Calu3 (cell line): ENCODE measurements at regions not wholly inside any gene's neighbourhood (a gene's known extent, or its start where the extent isn't known, plus 50 kb on each side); places are given as distances from the start of the nearest gene placed in this dataset.

Experiments used
- BruUV-seq: library from RNA; stranded (reverse); fragments of 400-500 nt; replicated peaks from 2 replicates; lab custom pipeline; 2021; lab: Mats Ljungman, UMichigan
- CTCF ChIA-PET: fragments of 300-600 bp; sonication (Branson Sonifier 250); formaldehyde crosslinking; loops from one replicate; lab custom pipeline; 2022; ENCODE audit warnings: antibody characterized with exemption; lab: Charles Lee
- DNase-seq: peaks from one replicate; pipeline ENCODE4 v3.0.0; 2022
- H3K27ac Mint-ChIP-seq: one replicate; pipeline ENCODE4 v1.8.0; 2022; ENCODE audit warnings: mixed read lengths; ENCODE audit not compliant: unreplicated experiment
- H3K27me3 Mint-ChIP-seq: one replicate; pipeline ENCODE4 v1.8.0; 2022; ENCODE audit warnings: mixed read lengths; ENCODE audit not compliant: unreplicated experiment
- H3K36me3 Mint-ChIP-seq: one replicate; pipeline ENCODE4 v1.8.0; 2022; ENCODE audit warnings: mild to moderate bottlenecking, moderate library complexity, mixed read lengths; ENCODE audit not compliant: insufficient read depth, unreplicated experiment
- H3K4me1 Mint-ChIP-seq: one replicate; pipeline ENCODE4 v1.8.0; 2022; ENCODE audit warnings: mild to moderate bottlenecking, low read depth, mixed read lengths; ENCODE audit not compliant: unreplicated experiment
- H3K4me3 Mint-ChIP-seq: one replicate; pipeline ENCODE4 v1.8.0; 2022; ENCODE audit warnings: mild to moderate bottlenecking, low read depth, moderate library complexity, mixed read lengths; ENCODE audit not compliant: unreplicated experiment
- H3K9me3 Mint-ChIP-seq: one replicate; pipeline ENCODE4 v1.8.0; 2022; ENCODE audit warnings: low read depth, mixed read lengths; ENCODE audit not compliant: unreplicated experiment
- intact Hi-C: fragments of 100-400 bp; cut with micrococcal nuclease; formaldehyde crosslinking; loops from one replicate; pipeline ENCODE4 v1.10.0; 2022; ENCODE audit not compliant: unreplicated experiment
- TF ChIP-seq, protein P1 (sequence below): fragments of 200-600 bp; IDR thresholded peaks from one replicate; pipeline ENCODE4 v1.8.0; 2022; ENCODE audit warnings: antibody characterized with exemption; ENCODE audit not compliant: unreplicated experiment

DNA sequence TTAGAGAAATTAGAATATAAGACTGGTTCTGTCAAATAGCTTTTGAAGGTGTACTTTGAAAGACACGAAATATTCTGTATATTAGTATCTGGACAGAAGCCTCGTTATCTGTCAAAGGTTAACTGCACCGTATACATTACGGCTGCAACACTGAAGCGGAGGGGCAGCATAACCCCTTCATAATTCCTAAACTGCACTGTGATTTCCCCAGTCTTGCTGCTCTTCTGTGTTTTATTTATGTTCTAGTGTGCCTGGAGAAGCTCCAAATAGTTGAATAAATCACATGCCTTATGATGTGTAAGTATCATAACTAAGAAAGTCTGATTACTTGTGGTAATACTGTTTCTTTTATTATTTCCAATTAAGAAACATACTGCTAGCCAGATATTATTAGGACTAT is 285.7 kb upstream of the ROBO2 start:
- no peak overlapping the region for H3K4me3 Mint-ChIP-seq
- H3K27me3 Mint-ChIP-seq = no peaks in the 10 kb centered on the region
- intact Hi-C loops = loop anchor here (10.0 kb wide), 1 partner anchor 281 kb away; no protein-coding TSS in a partner anchor
- H3K36me3 Mint-ChIP-seq = no peaks in the 10 kb centered on the region
- peaks cover 12% of the 10 kb centered on the region for H3K4me1 Mint-ChIP-seq
- H3K9me3 Mint-ChIP-seq = no peaks in the 10 kb centered on the region
- no peak for DNase-seq
- TF ChIP-seq, protein P1, sequence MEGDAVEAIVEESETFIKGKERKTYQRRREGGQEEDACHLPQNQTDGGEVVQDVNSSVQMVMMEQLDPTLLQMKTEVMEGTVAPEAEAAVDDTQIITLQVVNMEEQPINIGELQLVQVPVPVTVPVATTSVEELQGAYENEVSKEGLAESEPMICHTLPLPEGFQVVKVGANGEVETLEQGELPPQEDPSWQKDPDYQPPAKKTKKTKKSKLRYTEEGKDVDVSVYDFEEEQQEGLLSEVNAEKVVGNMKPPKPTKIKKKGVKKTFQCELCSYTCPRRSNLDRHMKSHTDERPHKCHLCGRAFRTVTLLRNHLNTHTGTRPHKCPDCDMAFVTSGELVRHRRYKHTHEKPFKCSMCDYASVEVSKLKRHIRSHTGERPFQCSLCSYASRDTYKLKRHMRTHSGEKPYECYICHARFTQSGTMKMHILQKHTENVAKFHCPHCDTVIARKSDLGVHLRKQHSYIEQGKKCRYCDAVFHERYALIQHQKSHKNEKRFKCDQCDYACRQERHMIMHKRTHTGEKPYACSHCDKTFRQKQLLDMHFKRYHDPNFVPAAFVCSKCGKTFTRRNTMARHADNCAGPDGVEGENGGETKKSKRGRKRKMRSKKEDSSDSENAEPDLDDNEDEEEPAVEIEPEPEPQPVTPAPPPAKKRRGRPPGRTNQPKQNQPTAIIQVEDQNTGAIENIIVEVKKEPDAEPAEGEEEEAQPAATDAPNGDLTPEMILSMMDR = no peak
- CTCF ChIA-PET = no interaction called here
- BruUV-seq = no TSS peak
- no peak overlapping the region for H3K27ac Mint-ChIP-seq

DNA sequence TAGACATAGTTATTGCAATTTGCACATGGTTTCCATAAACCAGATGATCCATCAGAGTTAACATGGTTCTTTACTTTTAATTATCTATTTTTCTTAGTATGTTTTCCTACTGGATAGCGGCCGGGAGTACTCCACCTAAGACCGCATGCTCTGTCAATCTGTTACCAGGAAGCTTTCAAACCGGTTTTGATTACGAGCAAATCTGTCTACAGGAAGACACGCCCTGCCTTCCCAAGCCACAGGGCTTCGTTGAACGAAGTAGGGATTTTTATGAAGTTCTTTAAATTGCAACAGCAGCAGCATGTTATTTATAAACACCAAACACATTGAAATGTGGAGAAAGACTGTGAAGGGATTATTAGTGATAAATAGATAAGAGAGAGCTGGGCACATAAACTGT is 283.3 kb upstream of the ROBO2 start:
- Mint-ChIP-seq H3K4me1 (peaks cover 12% of the 10 kb centered on the region), H3K27me3 (no peaks in the 10 kb centered on the region), H3K36me3 (no peaks in the 10 kb centered on the region), H3K4me3 (peak overlapping the region; percentile 24), H3K27ac (no peak overlapping the region), H3K9me3 (no peaks in the 10 kb centered on the region)
- CTCF ChIA-PET = no interaction called here
- intact Hi-C loops = loop anchor here (10.0 kb wide), 1 partner anchor 278 kb away; no protein-coding TSS in a partner anchor
- peak; percentile 41 for DNase-seq
- TF ChIP-seq, protein P1 = no peak
- BruUV-seq = no TSS peak

DNA sequence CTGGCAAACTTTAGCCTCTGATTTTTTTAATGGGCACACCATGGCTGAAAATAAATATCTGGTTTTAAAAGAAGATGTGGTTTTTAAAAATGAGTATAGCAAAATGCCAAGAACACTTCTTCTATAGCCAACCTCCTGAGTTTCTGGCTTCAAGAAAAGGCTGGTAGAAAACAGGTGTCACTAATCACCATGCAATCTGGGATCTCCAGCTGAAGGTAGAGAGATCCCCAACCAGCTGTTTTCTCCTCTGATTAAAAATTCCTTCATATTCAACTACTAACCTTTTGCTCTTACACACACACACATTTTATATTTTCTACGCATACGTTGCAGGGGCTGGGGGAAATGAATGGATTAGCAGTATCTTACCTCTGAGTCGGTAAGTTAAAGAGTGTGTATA is 279.6 kb upstream of the ROBO2 start:
- CTCF ChIA-PET = no interaction called here
- BruUV-seq = no TSS peak
- TF ChIP-seq, protein P1 = no peak

GRCh38 chr3:76765511-76765910 is 274.4 kb upstream of the ROBO2 start:
- BruUV-seq = no TSS peak
- Mint-ChIP-seq H3K4me1 (no peaks in the 10 kb centered on the region), H3K27ac (no peak overlapping the region), H3K27me3 (no peaks in the 10 kb centered on the region), H3K36me3 (no peaks in the 10 kb centered on the region), H3K4me3 (no peak overlapping the region), H3K9me3 (peaks cover 3% of the 10 kb centered on the region)
- TF ChIP-seq, protein P1 = no peak
- DNase-seq = no peak
- intact Hi-C loops = no loop called here
- CTCF ChIA-PET = no interaction called here

More for the DNA sequence above, 279.6 kb upstream of the ROBO2 start:
- Mint-ChIP-seq H3K27me3 (no peaks in the 10 kb centered on the region), H3K36me3 (no peaks in the 10 kb centered on the region), H3K9me3 (no peaks in the 10 kb centered on the region), H3K27ac (no peak overlapping the region), H3K4me3 (no peak overlapping the region), H3K4me1 (peaks cover 12% of the 10 kb centered on the region)
- intact Hi-C loops = no loop called here
- DNase-seq = no peak
